ENCODE measurements at regions not wholly inside any gene's neighbourhood (a gene's known extent, or its start where the extent isn't known, plus 50 kb on each side); places are given as distances from the start of the nearest gene placed in this dataset.
"Not testable (repeated sequence)": the region's sequence is repeated elsewhere in the genome, so short reads cannot be mapped to it uniquely, and the experiment has no call there.

- no peaks in the 10 kb centered on the region for H3K36me3 ChIP-seq
- H3K9me3 ChIP-seq (ENCODE audit: low read depth) = no peaks in the 10 kb centered on the region
- H3K4me3 ChIP-seq = no peak overlapping the region
- H3K27me3 ChIP-seq = no peaks in the 10 kb centered on the region
- H3K27ac ChIP-seq = no peak overlapping the region
- no peak for DNase-seq (ENCODE audit: low read depth in 1 of 2, low spot score in 1 of 2)
- TF ChIP-seq CTCF (IDR thresholded peaks at IDR 0.05; ENCODE audit: low read depth, low read length) = no peak
- H3K4me1 ChIP-seq (ENCODE audit: low read depth) = no peaks in the 10 kb centered on the region
Observed at GRCh38 chr4:84147831-84148230, 351.3 kb downstream of the NKX6-1 start.

DNA sequence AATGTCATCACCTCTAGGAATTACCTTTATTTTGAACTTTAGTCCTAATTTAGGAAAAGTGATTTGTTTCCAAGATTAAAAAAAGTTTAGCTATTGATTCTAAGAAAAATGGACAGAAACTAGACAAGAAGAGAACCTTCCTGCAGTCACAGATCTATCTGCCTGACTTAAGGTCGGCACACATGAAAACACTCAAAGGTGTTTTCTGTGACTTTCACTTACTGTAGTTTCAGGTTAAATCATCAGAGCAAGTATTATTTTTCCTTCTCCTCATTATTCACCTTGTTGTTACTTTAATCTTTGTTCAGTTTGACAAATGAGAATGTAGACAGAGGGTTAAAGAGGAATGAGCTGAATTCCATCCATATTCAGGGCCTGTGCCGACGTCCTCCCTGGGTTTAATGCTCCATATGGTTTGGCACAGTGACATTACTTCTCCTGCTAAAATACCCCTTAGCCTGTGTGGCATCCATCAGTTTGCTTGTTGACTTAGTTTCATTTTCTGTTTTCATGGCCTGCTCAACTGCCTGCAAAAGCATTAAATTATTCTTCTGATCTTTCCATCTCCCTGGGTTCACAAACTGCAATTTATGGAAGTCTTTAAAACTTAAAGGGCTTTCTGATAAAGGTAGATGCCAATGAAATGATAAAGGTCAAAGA, 352.7 kb downstream of the NKX6-1 start:
- Histone ChIP-seq H3K4me1 (ENCODE audit: low read depth) (no peaks in the 10 kb centered on the region), H3K27me3 (no peaks in the 10 kb centered on the region), H3K4me3 (no peak overlapping the region), H3K9me3 (ENCODE audit: low read depth) (no peaks in the 10 kb centered on the region), H3K36me3 (no peaks in the 10 kb centered on the region), H3K27ac (no peak overlapping the region)
- TF ChIP-seq CTCF (IDR thresholded peaks at IDR 0.05; ENCODE audit: low read depth, low read length) = no peak
- DNase-seq (ENCODE audit: low read depth in 1 of 2, low spot score in 1 of 2) = no peak

GRCh38 chr4:84145176-84145575, 353.9 kb downstream of the NKX6-1 start:
- H3K4me3 ChIP-seq = no peak overlapping the region
- no peaks in the 10 kb centered on the region for H3K4me1 ChIP-seq (ENCODE audit: low read depth)
- H3K9me3 ChIP-seq (ENCODE audit: low read depth) = no peaks in the 10 kb centered on the region
- no peak for TF ChIP-seq CTCF (IDR thresholded peaks at IDR 0.05; ENCODE audit: low read depth, low read length)
- H3K27ac ChIP-seq = no peak overlapping the region
- H3K27me3 ChIP-seq = no peaks in the 10 kb centered on the region
- H3K36me3 ChIP-seq = no peaks in the 10 kb centered on the region
- no peak for DNase-seq (ENCODE audit: low read depth in 1 of 2, low spot score in 1 of 2)

DNA sequence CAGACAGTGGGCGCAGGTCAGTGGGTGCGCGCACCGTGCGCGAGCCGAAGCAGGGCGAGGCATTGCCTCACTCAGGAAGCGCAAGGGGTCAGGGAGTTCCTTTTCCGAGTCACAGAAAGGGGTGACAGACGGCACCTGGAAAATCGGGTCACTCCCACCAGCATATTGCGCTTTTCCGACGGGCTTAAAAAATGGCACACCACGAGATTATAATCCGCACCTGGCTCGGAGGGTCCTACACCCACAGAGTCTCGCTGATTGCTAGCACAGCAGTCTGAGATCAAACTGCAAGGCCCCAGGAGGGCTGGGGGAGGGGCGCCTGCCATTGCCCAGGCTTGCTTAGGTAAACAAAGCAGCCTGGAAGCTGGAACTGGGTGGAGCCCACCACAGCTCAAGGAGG, 372.2 kb downstream of the NKX6-1 start:
- not testable (repeated sequence) for H3K27me3 ChIP-seq; H3K9me3 ChIP-seq (ENCODE audit: low read depth); H3K36me3 ChIP-seq; DNase-seq (ENCODE audit: low read depth in 1 of 2, low spot score in 1 of 2); H3K4me1 ChIP-seq (ENCODE audit: low read depth); H3K27ac ChIP-seq
- peak overlapping the region; percentile 21 for H3K4me3 ChIP-seq

DNA sequence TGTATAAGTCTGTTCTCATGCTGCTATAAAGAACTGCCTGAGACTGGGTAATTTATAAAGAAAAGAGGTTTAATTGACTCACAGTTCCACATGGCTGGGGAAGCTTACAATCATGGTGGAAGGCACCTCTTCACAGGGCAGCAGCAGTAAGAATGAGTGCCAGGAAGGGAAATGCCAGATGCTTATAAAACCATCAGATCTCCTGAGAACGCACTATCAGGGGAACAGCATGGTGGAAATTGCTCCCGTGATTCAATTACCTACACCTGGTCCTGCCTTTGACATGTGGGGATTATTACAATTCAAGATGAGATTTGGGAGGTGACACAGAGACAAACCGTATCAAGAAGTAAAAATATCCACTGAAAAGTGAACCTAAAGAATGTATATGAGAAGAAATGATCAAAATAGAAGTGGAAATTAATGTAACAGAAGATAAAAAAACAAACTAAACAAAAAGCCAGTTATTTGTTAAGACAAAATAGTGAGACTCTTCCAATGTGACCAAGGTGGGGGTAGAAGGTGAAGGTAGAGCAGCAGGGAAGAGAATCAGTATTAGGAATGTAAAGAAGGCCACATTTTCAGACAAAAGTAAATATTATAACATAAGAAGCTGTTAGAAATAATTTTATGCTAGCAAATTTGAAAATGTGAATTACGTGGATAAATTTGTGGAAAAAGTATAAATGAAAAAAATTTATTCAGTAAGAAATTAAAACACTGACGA, 372.9 kb downstream of the NKX6-1 start:
- H3K4me1 ChIP-seq (ENCODE audit: low read depth) = no peaks in the 10 kb centered on the region
- no peak for DNase-seq (ENCODE audit: low read depth in 1 of 2, low spot score in 1 of 2)
- no peaks in the 10 kb centered on the region for H3K27me3 ChIP-seq
- TF ChIP-seq CTCF (IDR thresholded peaks at IDR 0.05; ENCODE audit: low read depth, low read length) = no peak
- no peak overlapping the region for H3K27ac ChIP-seq
- no peaks in the 10 kb centered on the region for H3K36me3 ChIP-seq
- peak overlapping the region; percentile 21 for H3K4me3 ChIP-seq
- H3K9me3 ChIP-seq (ENCODE audit: low read depth) = no peaks in the 10 kb centered on the region

- Histone ChIP-seq H3K9me3 (ENCODE audit: low read depth) (no peaks in the 10 kb centered on the region), H3K27me3 (no peaks in the 10 kb centered on the region), H3K36me3 (no peaks in the 10 kb centered on the region), H3K4me3 (no peak overlapping the region), H3K4me1 (ENCODE audit: low read depth) (no peaks in the 10 kb centered on the region), H3K27ac (no peak overlapping the region)
- no peak for TF ChIP-seq CTCF (IDR thresholded peaks at IDR 0.05; ENCODE audit: low read depth, low read length)
- no peak for DNase-seq (ENCODE audit: low read depth in 1 of 2, low spot score in 1 of 2)
Observed at GRCh38 chr4:84110040-84110439, 389.1 kb downstream of the NKX6-1 start.

- not testable (repeated sequence) for DNase-seq (ENCODE audit: low read depth in 1 of 2, low spot score in 1 of 2); H3K27ac ChIP-seq; H3K4me1 ChIP-seq (ENCODE audit: low read depth); H3K27me3 ChIP-seq; H3K9me3 ChIP-seq (ENCODE audit: low read depth); H3K4me3 ChIP-seq; H3K36me3 ChIP-seq
Observed at GRCh38 chr4:84101653-84102625, 397.2 kb downstream of the NKX6-1 start.
